HEK293T (cell line): ENCODE measurements at regions not wholly inside any gene's neighbourhood (a gene's known extent, or its start where the extent isn't known, plus 50 kb on each side); places are given as distances from the start of the nearest gene placed in this dataset.

Experiments used
- ARNT ChIP-seq: fragments of 450-650 bp; IDR thresholded peaks from 2 replicates; pipeline ENCODE4 v1.6.1; 2017; ENCODE audit warnings: mild to moderate bottlenecking
- BHLHE40 ChIP-seq: fragments of 450-650 bp; IDR thresholded peaks from 2 replicates; pipeline ENCODE4 v1.6.1; 2016; ENCODE audit warnings: mild to moderate bottlenecking, moderate library complexity, borderline replicate concordance
- CTBP1 ChIP-seq: fragments of 450-650 bp; IDR thresholded peaks from 2 replicates; pipeline ENCODE4 v1.6.1; 2016; ENCODE audit warnings: borderline replicate concordance
- ELF4 ChIP-seq: fragments of 450-650 bp; IDR thresholded peaks from 2 replicates; pipeline ENCODE4 v1.6.1; 2017; ENCODE audit warnings: antibody characterized with exemption
- FOXA1 ChIP-seq: fragments of 450-650 bp; IDR thresholded peaks from 2 replicates; pipeline ENCODE4 v1.6.1; 2016; ENCODE audit warnings: mild to moderate bottlenecking
- FOXK2 ChIP-seq: fragments of 450-650 bp; IDR thresholded peaks from 2 replicates; pipeline ENCODE4 v1.6.1; 2016; ENCODE audit warnings: mild to moderate bottlenecking
- FOXM1 ChIP-seq: fragments of 450-650 bp; IDR thresholded peaks from 2 replicates; pipeline ENCODE4 v1.6.1; 2017; ENCODE audit warnings: mild to moderate bottlenecking, borderline replicate concordance
- HDGF ChIP-seq: fragments of 450-650 bp; IDR thresholded peaks from 2 replicates; pipeline ENCODE4 v1.6.1; 2017; ENCODE audit warnings: antibody characterized with exemption, borderline replicate concordance
- L3MBTL2 ChIP-seq: fragments of 450-650 bp; conservative IDR thresholded peaks from 2 replicates; pipeline ENCODE4 v1.6.1; 2016; ENCODE audit warnings: mild to moderate bottlenecking
- LEF1 ChIP-seq: fragments of 450-650 bp; IDR thresholded peaks from 2 replicates; pipeline ENCODE4 v1.6.1; 2017; ENCODE audit warnings: mild to moderate bottlenecking, borderline replicate concordance
- SP1 ChIP-seq: fragments of 450-650 bp; IDR thresholded peaks from 2 replicates; pipeline ENCODE4 v1.6.1; 2017
- SUZ12 ChIP-seq: fragments of 450-650 bp; IDR thresholded peaks from 2 replicates; pipeline ENCODE4 v1.6.1; 2016; ENCODE audit warnings: mild to moderate bottlenecking
- TARDBP ChIP-seq: fragments of 450-650 bp; IDR thresholded peaks from 2 replicates; pipeline ENCODE4 v1.6.1; 2016

DNA sequence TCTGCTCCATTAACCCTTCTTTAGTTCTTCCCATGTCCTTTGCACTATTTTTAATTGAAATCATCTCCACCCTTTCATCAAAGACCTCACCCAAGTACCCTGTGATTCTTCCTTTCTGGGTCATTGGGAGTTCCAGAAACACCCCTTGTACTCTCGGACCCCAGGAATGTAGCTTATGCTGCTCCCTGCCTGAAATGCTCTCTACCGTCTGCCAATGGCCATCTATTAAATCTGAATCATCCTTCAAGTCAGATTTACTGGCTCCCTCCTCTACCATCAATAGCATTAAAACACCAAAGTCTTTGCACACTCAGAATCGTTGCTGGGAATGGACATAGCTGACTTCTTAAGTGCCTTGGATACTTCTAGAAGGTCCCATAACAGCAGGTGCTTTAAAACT, 73.2 kb upstream of the GADD45A start:
- TF ChIP-seq FOXA1 (no peak), SP1 (no peak), ARNT (no peak), FOXK2 (no peak), FOXM1 (no peak), LEF1 (no peak), BHLHE40 (no peak), SUZ12 (no peak), ELF4 (no peak), HDGF (no peak), CTBP1 (no peak), TARDBP (no peak), L3MBTL2 (no peak)
